HCT116 (cell line): ENCODE measurements at regions not wholly inside any gene's neighbourhood (a gene's known extent, or its start where the extent isn't known, plus 50 kb on each side); places are given as distances from the start of the nearest gene placed in this dataset.

Source experiments
- ATAC-seq: fragments of 200-7000 bp; cut with Tn5 transposase; 2 replicates; pipeline ENCODE4 v1.9.1; 2020; ENCODE audit warnings: mild to moderate bottlenecking, moderate library complexity
- BruUV-seq: library from RNA; stranded (reverse); fragments of 400-500 nt; replicated peaks from 2 replicates; lab custom pipeline; 2021; lab: Mats Ljungman, UMichigan
- CTCF ChIA-PET: fragments of 300-600 bp; sonication (Branson Sonifier 250); formaldehyde crosslinking; loops from one replicate; lab custom pipeline; 2021; ENCODE audit warnings: antibody characterized with exemption; lab: Charles Lee
- POLR2A ChIA-PET: fragments of 300-600, 350-600 bp; sonication (Branson Sonifier 250); formaldehyde crosslinking; loops from one replicate; lab custom pipeline; 2021; ENCODE audit warnings: antibody characterized with exemption; lab: Charles Lee
- RAD21 ChIA-PET, 2 experiments: fragments of 300-600 bp; sonication (Branson Sonifier 250); formaldehyde crosslinking; loops; one replicate each; lab custom pipeline; 2023; ENCODE audit warnings: low total read pairs in 2 of 2; ENCODE audit not compliant: uncharacterized antibody in 2 of 2, unreplicated experiment in 2 of 2, low non-redundant PET in 1 of 2; lab: Charles Lee
- DNase-seq: peaks from one replicate; pipeline ENCODE4 v3.0.0-alpha.2; 2010; ENCODE audit warnings: low read depth, low spot score
- H2AFZ ChIP-seq: fragments of 200-600 bp; shearing (Covaris generic), sonication (generic); 2 replicates; pipeline ENCODE4 v1.6.1; 2017; ENCODE audit warnings: low read depth, mixed run types, mixed read lengths, antibody characterized with exemption, low read length; ENCODE audit not compliant: poor library complexity, severe bottlenecking
- H3K27ac ChIP-seq: 2 replicates; pipeline ENCODE4 v1.5.1; 2012; ENCODE audit warnings: low read depth, low read length
- H3K27me3 ChIP-seq: fragments of 200-600 bp; sonication (generic); 2 replicates; pipeline ENCODE4 v1.6.1; 2016; ENCODE audit warnings: mixed run types, low read length, mixed read lengths; ENCODE audit not compliant: insufficient read depth
- H3K36me3 ChIP-seq, 2 experiments: fragments of 200-500 bp in 1 of 2; fragments of 200-600 bp in 1 of 2; sonication (Bioruptor generic) in 1 of 2; sonication (generic) in 1 of 2; 2 replicates each; pipeline versions ENCODE4 v1.5.1 to v1.6.1; 2014 to 2016; ENCODE audit warnings: low read length in 2 of 2, inconsistent platforms in 1 of 2, mixed read lengths in 1 of 2, mixed run types in 1 of 2; ENCODE audit not compliant: insufficient read depth in 2 of 2, control insufficient read depth in 1 of 2
- H3K4me1 ChIP-seq, 2 experiments: fragments of 200-600 bp in 1 of 2; sonication (generic) in 1 of 2; 2 replicates each; pipeline versions ENCODE4 v1.5.1 to v1.6.1; 2012 to 2017; ENCODE audit warnings: low read length in 2 of 2, inconsistent platforms in 1 of 2, mild to moderate bottlenecking in 1 of 2, mixed read lengths in 1 of 2, mixed run types in 1 of 2, moderate library complexity in 1 of 2; ENCODE audit not compliant: insufficient read depth in 2 of 2, control insufficient read depth in 1 of 2
- H3K4me2 ChIP-seq: fragments of 200-600 bp; sonication (generic); 2 replicates; pipeline ENCODE4 v1.6.1; 2017; ENCODE audit warnings: mixed run types, low read length, mixed read lengths
- H3K4me3 ChIP-seq, 2 experiments: fragments of 200-600 bp in 1 of 2; sonication (generic) in 1 of 2; replicated peaks in 1 of 2; 2 replicates each; pipeline ENCODE4 v1.5.1; 2011 to 2016; ENCODE audit warnings: low read length in 2 of 2, control low read depth in 1 of 2, low read depth in 1 of 2, mild to moderate bottlenecking in 1 of 2, mixed read lengths in 1 of 2, mixed run types in 1 of 2
- H3K79me2 ChIP-seq: fragments of 200-600 bp; sonication (generic); 2 replicates; pipeline ENCODE4 v1.6.1; 2017; ENCODE audit warnings: mild to moderate bottlenecking, mixed run types, low read length, moderate library complexity, mixed read lengths; ENCODE audit not compliant: insufficient read depth
- H3K9ac ChIP-seq: fragments of 200-600 bp; sonication (generic); 2 replicates; pipeline ENCODE4 v1.6.1; 2016; ENCODE audit warnings: low read length, mixed read lengths
- H3K9me2 ChIP-seq: fragments of 200-600 bp; sonication (generic), shearing (Covaris generic); 2 replicates; pipeline ENCODE4 v1.6.1; 2017; ENCODE audit warnings: mixed run types, mild to moderate bottlenecking, moderate library complexity; ENCODE audit not compliant: insufficient read depth
- H3K9me3 ChIP-seq, 2 experiments: fragments of 200-500 bp in 1 of 2; fragments of 200-600 bp in 1 of 2; sonication (Bioruptor generic) in 1 of 2; sonication (generic) in 1 of 2; 2 replicates each; pipeline ENCODE4 v1.6.1; 2014 to 2017; ENCODE audit warnings: low read length in 2 of 2, mixed read lengths in 2 of 2, inconsistent platforms in 1 of 2, low read depth in 1 of 2, mild to moderate bottlenecking in 1 of 2, mixed run types in 1 of 2, moderate library complexity in 1 of 2; ENCODE audit not compliant: control insufficient read depth in 1 of 2, insufficient read depth in 1 of 2
- H4K20me1 ChIP-seq: fragments of 200-600 bp; sonication (generic), shearing (Covaris generic); 2 replicates; pipeline ENCODE4 v1.6.1; 2017; ENCODE audit warnings: mixed run types, mild to moderate bottlenecking, moderate library complexity; ENCODE audit not compliant: insufficient read depth
- ATF3 ChIP-seq: IDR thresholded peaks from 2 replicates; pipeline ENCODE4 v1.6.1; 2012
- CBX3 ChIP-seq: IDR thresholded peaks from 2 replicates; pipeline ENCODE4 v1.6.1; 2012; ENCODE audit warnings: low read depth
- CEBPB ChIP-seq: IDR thresholded peaks from 2 replicates; pipeline ENCODE4 v1.6.1; 2012; ENCODE audit warnings: low read depth
- EGR1 ChIP-seq: IDR thresholded peaks from 2 replicates; pipeline ENCODE4 v1.6.1; 2012; ENCODE audit warnings: low read depth
- ELF1 ChIP-seq: IDR thresholded peaks from 2 replicates; pipeline ENCODE4 v1.6.1; 2012; ENCODE audit warnings: low read depth, borderline replicate concordance
- EZH2phosphoT487 ChIP-seq: fragments of 200-600 bp; IDR thresholded peaks from 2 replicates; pipeline ENCODE4 v1.6.1; 2018; ENCODE audit warnings: antibody characterized with exemption, borderline replicate concordance
- FOSL1 ChIP-seq: IDR thresholded peaks from 2 replicates; pipeline ENCODE4 v1.6.1; 2012; ENCODE audit warnings: low read depth
- JUND ChIP-seq: IDR thresholded peaks from 2 replicates; pipeline ENCODE4 v1.6.1; 2012
- MAX ChIP-seq: IDR thresholded peaks from 2 replicates; pipeline ENCODE4 v1.6.1; 2012
- POLR2AphosphoS5 ChIP-seq: IDR thresholded peaks from 2 replicates; pipeline ENCODE4 v1.6.1; 2011; ENCODE audit warnings: mild to moderate bottlenecking, low read depth, low read length, moderate library complexity
- RAD21 ChIP-seq: IDR thresholded peaks from 2 replicates; pipeline ENCODE4 v1.6.1; 2012; ENCODE audit warnings: low read depth, mild to moderate bottlenecking
- SIN3A ChIP-seq: IDR thresholded peaks from 2 replicates; pipeline ENCODE4 v1.6.1; 2012; ENCODE audit warnings: low read depth
- SP1 ChIP-seq: IDR thresholded peaks from 2 replicates; pipeline ENCODE4 v1.6.1; 2012; ENCODE audit warnings: low read depth
- SRF ChIP-seq: IDR thresholded peaks from 2 replicates; pipeline ENCODE4 v1.6.1; 2012; ENCODE audit warnings: low read depth
- TCF7L2 ChIP-seq: IDR thresholded peaks from 2 replicates; pipeline ENCODE4 v1.7.0; 2011; ENCODE audit warnings: borderline replicate concordance, inconsistent platforms; ENCODE audit not compliant: insufficient read depth, insufficient read length; ENCODE audit errors: extremely low read depth
- YY1 ChIP-seq: IDR thresholded peaks from 2 replicates; pipeline ENCODE4 v1.6.1; 2011; ENCODE audit warnings: low read length, low read depth, moderate library complexity, mild to moderate bottlenecking; ENCODE audit not compliant: insufficient replicate concordance; ENCODE audit errors: extremely low read depth
- ZBTB33 ChIP-seq: IDR thresholded peaks from 2 replicates; pipeline ENCODE4 v1.6.1; 2011; ENCODE audit warnings: mild to moderate bottlenecking, low read length, moderate library complexity; ENCODE audit not compliant: insufficient replicate concordance; ENCODE audit errors: extremely low read depth
- ZFX ChIP-seq: fragments of 450-650 bp; IDR thresholded peaks from 2 replicates; pipeline ENCODE4 v1.6.1; 2017
- ZNF274 ChIP-seq: fragments of 200-500 bp; sonication (Bioruptor generic); IDR thresholded peaks from 2 replicates; pipeline ENCODE4 v1.6.1; 2014; ENCODE audit warnings: mild to moderate bottlenecking, low read depth, low read length, inconsistent platforms
- intact Hi-C: fragments of 100-400 bp; cut with micrococcal nuclease; formaldehyde crosslinking; loops from 2 replicates; pipeline ENCODE4 v1.10.0; 2022

GRCh38 chr15:31871166-31871886, 159.0 kb upstream of the CHRNA7 start:
- H3K9me2 ChIP-seq: no peaks in the 10 kb centered on the region
- TF ChIP-seq FOSL1: no peak
- TF ChIP-seq SRF: no peak
- no peak for TF ChIP-seq ZBTB33
- no peak for TF ChIP-seq EZH2phosphoT487
- TF ChIP-seq ZFX: 0 out of 2 replicates have a peak, but pooled peaks have one; percentile 7
- no peak for TF ChIP-seq CEBPB
- H2AFZ ChIP-seq: no peak overlapping the region
- peak; percentile 6; the same call in 1 of the 2 replicates for ATAC-seq
- RAD21 ChIA-PET: no interaction called here
- no peaks in the 10 kb centered on the region for H3K9me3 ChIP-seq
- DNase-seq: no peak
- intact Hi-C loops: no loop called here
- peak overlapping the region; percentile 41; the same call in 1 of the 2 replicates for H3K9ac ChIP-seq
- peaks cover 2 to 5% of the 10 kb centered on the region in 2 experiments; a peak in 2 of 4 replicates for H3K4me1 ChIP-seq
- no peaks in the 10 kb centered on the region for H4K20me1 ChIP-seq
- POLR2A ChIA-PET: no interaction called here
- H3K27me3 ChIP-seq: no peaks in the 10 kb centered on the region
- H3K79me2 ChIP-seq: no peaks in the 10 kb centered on the region
- H3K27ac ChIP-seq: peak overlapping the region; percentile 41; the same call in 1 of the 2 replicates
- H3K4me3 ChIP-seq: peak overlapping the region; percentile 40 to 55
- CTCF ChIA-PET: no interaction called here
- no peaks in the 10 kb centered on the region for H3K36me3 ChIP-seq
- peak overlapping the region; percentile 83 for H3K4me2 ChIP-seq
- BruUV-seq: no TSS peak

GRCh38 chr15:31871887-31872281, 158.4 kb upstream of the CHRNA7 start:
- ChIA-PET RAD21 (no interaction called here), CTCF (no interaction called here)
- no peak for ATAC-seq
- TF ChIP-seq SIN3A (no peak), SRF (no peak), ELF1 (no peak), TCF7L2 (no peak), ZFX (no peak), RAD21 (no peak), CBX3 (no peak), MAX (no peak), ATF3 (no peak), YY1 (no peak), EGR1 (no peak), ZNF274 (no peak), JUND (no peak), SP1 (no peak), POLR2AphosphoS5 (no peak)

More at GRCh38 chr15:31871887-31872281, 158.4 kb upstream of the CHRNA7 start:
- DNase-seq: no peak
- no peaks in the 10 kb centered on the region for H3K27me3 ChIP-seq
- H4K20me1 ChIP-seq: no peaks in the 10 kb centered on the region
- H3K27ac ChIP-seq: no peak overlapping the region
- no peak overlapping the region for H3K4me3 ChIP-seq
- no peak overlapping the region for H3K4me2 ChIP-seq
- intact Hi-C loops: no loop called here
- no peaks in the 10 kb centered on the region for H3K79me2 ChIP-seq
- H2AFZ ChIP-seq: no peak overlapping the region
- H3K9me3 ChIP-seq: no peaks in the 10 kb centered on the region
- no peaks in the 10 kb centered on the region for H3K36me3 ChIP-seq
- no TSS peak for BruUV-seq
- H3K9ac ChIP-seq: no peak overlapping the region
- peaks cover 2 to 5% of the 10 kb centered on the region in 2 experiments; a peak in 2 of 4 replicates for H3K4me1 ChIP-seq
- POLR2A ChIA-PET: no interaction called here
- no peaks in the 10 kb centered on the region for H3K9me2 ChIP-seq
